Liver (tissue), 8 donors: ENCODE measurements at regions not wholly inside any gene's neighbourhood (a gene's known extent, or its start where the extent isn't known, plus 50 kb on each side); places are given as distances from the start of the nearest gene placed in this dataset.
A peak's percentile ranks its signal among the peaks of the same experiment; 100 is the strongest.

ENCODE experiments used
- DNase-seq: peaks from one replicate; pipeline ENCODE4 v3.0.0-alpha.2; 2017; ENCODE audit warnings: low spot score
- H3K27ac ChIP-seq, 2 donors: one replicate each; pipeline ENCODE4 v1.7.0; 2013; ENCODE audit warnings: inconsistent platforms in 2 of 2, low read length in 2 of 2, control low read depth in 1 of 2, low read depth in 1 of 2, mild to moderate bottlenecking in 1 of 2
- H3K27me3 ChIP-seq, 4 donors: one replicate each; pipeline versions ENCODE4 v1.6.1 to v1.7.0; 2013; ENCODE audit warnings: low read length in 3 of 4, inconsistent platforms in 1 of 4, mild to moderate bottlenecking in 1 of 4, moderate library complexity in 1 of 4; ENCODE audit not compliant: control insufficient read depth in 4 of 4, insufficient read depth in 4 of 4
- H3K36me3 ChIP-seq, 4 donors: one replicate each; pipeline versions ENCODE4 v1.6.1 to v1.7.0; 2013; ENCODE audit warnings: low read length in 3 of 4, mild to moderate bottlenecking in 3 of 4, low read depth in 1 of 4, moderate library complexity in 1 of 4; ENCODE audit not compliant: control insufficient read depth in 4 of 4, insufficient read depth in 3 of 4
- H3K4me1 ChIP-seq, 4 donors: one replicate each; pipeline versions ENCODE4 v1.6.1 to v1.7.0; 2013; ENCODE audit warnings: low read length in 3 of 4, mild to moderate bottlenecking in 3 of 4, moderate library complexity in 1 of 4; ENCODE audit not compliant: control insufficient read depth in 4 of 4, insufficient read depth in 4 of 4
- H3K4me3 ChIP-seq, 3 donors: one replicate each; pipeline versions ENCODE4 v1.6.1 to v1.7.0; 2013; ENCODE audit warnings: low read length in 3 of 3, control low read depth in 1 of 3, low read depth in 1 of 3, mild to moderate bottlenecking in 1 of 3
- H3K9ac ChIP-seq, 2 donors: one replicate each; pipeline ENCODE4 v1.7.0; 2013; ENCODE audit warnings: low read length in 2 of 2, mild to moderate bottlenecking in 2 of 2, moderate library complexity in 2 of 2, control low read depth in 1 of 2, low read depth in 1 of 2
- H3K9me3 ChIP-seq, 4 donors: one replicate each; pipeline versions ENCODE4 v1.6.1 to v1.7.0; 2013; ENCODE audit warnings: low read length in 3 of 4; ENCODE audit not compliant: control insufficient read depth in 4 of 4
- ATF3 ChIP-seq: IDR thresholded peaks from 2 replicates; pipeline ENCODE4 v1.6.1; 2016; ENCODE audit warnings: antibody characterized with exemption
- CTCF ChIP-seq: fragments of 150-350 bp; IDR thresholded peaks from 2 replicates; pipeline ENCODE4 v1.5.1; 2017; ENCODE audit warnings: improper control_type of control experiment, low read depth, low read length; ENCODE audit not compliant: missing input control
- FOXA1 ChIP-seq: IDR thresholded peaks from 2 replicates; pipeline ENCODE4 v1.6.1; 2016; ENCODE audit warnings: antibody characterized with exemption
- FOXA2 ChIP-seq: IDR thresholded peaks from 2 replicates; pipeline ENCODE4 v1.6.1; 2016; ENCODE audit warnings: antibody characterized with exemption
- GABPA ChIP-seq, 2 donors: IDR thresholded peaks in 1 of 2; conservative IDR thresholded peaks in 1 of 2; 2 replicates each; pipeline ENCODE4 v1.6.1; 2016; ENCODE audit warnings: antibody characterized with exemption in 2 of 2, mild to moderate bottlenecking in 1 of 2, moderate library complexity in 1 of 2
- HNF4A ChIP-seq, 2 donors: conservative IDR thresholded peaks; 2 replicates each; pipeline ENCODE4 v1.6.1; 2016; ENCODE audit warnings: antibody characterized with exemption in 2 of 2, mild to moderate bottlenecking in 2 of 2
- HNF4G ChIP-seq: IDR thresholded peaks from 2 replicates; pipeline ENCODE4 v1.6.1; 2016; ENCODE audit warnings: antibody characterized with exemption
- JUND ChIP-seq, 2 donors: IDR thresholded peaks; 2 replicates each; pipeline ENCODE4 v1.6.1; 2016; ENCODE audit warnings: antibody characterized with exemption in 2 of 2
- MAX ChIP-seq: IDR thresholded peaks from 2 replicates; pipeline ENCODE4 v1.6.1; 2016; ENCODE audit warnings: antibody characterized with exemption
- NR2F2 ChIP-seq: IDR thresholded peaks from 2 replicates; pipeline ENCODE4 v1.6.1; 2016; ENCODE audit warnings: antibody characterized with exemption
- RAD21 ChIP-seq, 2 donors: IDR thresholded peaks; 2 replicates each; pipeline ENCODE4 v1.6.1; 2016; ENCODE audit warnings: antibody characterized with exemption in 2 of 2, mild to moderate bottlenecking in 2 of 2
- REST ChIP-seq: IDR thresholded peaks from 2 replicates; pipeline ENCODE4 v1.6.1; 2016; ENCODE audit warnings: antibody characterized with exemption, mild to moderate bottlenecking
- RXRA ChIP-seq, 2 donors: IDR thresholded peaks; 2 replicates each; pipeline ENCODE4 v1.6.1; 2017 to 2018; ENCODE audit warnings: antibody characterized with exemption in 2 of 2, mild to moderate bottlenecking in 1 of 2
- SP1 ChIP-seq: IDR thresholded peaks from 2 replicates; pipeline ENCODE4 v1.6.1; 2018; ENCODE audit warnings: antibody characterized with exemption, mild to moderate bottlenecking
- TAF1 ChIP-seq: conservative IDR thresholded peaks from 2 replicates; pipeline ENCODE4 v1.6.1; 2016; ENCODE audit warnings: antibody characterized with exemption, mild to moderate bottlenecking
- YY1 ChIP-seq: IDR thresholded peaks from 2 replicates; pipeline ENCODE4 v1.6.1; 2016; ENCODE audit warnings: antibody characterized with exemption, mild to moderate bottlenecking
- ZBTB33 ChIP-seq: IDR thresholded peaks from 2 replicates; pipeline ENCODE4 v1.6.1; 2016; ENCODE audit warnings: antibody characterized with exemption
- WGBS: extraction: QIAGEN DNeasy Blood & Tissue Kit; methylation state at CpG from one replicate; pipeline ENCODE4 v1.1.7; 2013; 5-methylcytosine and 5-hydroxymethylcytosine counted together
- donor health status: healthy.
- donor health status: healthy.
- donor health status: healthy.
- donor health status: healthy.
- donor health status: healthy.

- no peaks in the 10 kb centered on the region for H3K36me3 ChIP-seq
- H3K27ac ChIP-seq = no peak overlapping the region
- 95% methylated on average over 3 of the region's 3 CpGs for WGBS
- H3K9me3 ChIP-seq = no peaks in the 10 kb centered on the region
- H3K4me1 ChIP-seq = peaks cover 0 to 5% (median 2%) of the 10 kb centered on the region in 4 donors
- no peak for DNase-seq
- no peak overlapping the region for H3K4me3 ChIP-seq
- no peaks in the 10 kb centered on the region for H3K27me3 ChIP-seq
- TF ChIP-seq GABPA (IDR thresholded peaks at IDR 0.05 in 1 of 2, conservative IDR thresholded peaks at IDR 0.05 in 1 of 2) = no peak
- TF ChIP-seq REST = no peak
- no peak for TF ChIP-seq TAF1
- TF ChIP-seq HNF4A (conservative IDR thresholded peaks at IDR 0.05) = no peak
- TF ChIP-seq RXRA (IDR thresholded peaks at IDR 0.05) = no peak
- no peak for TF ChIP-seq FOXA1
- no peak for TF ChIP-seq YY1
- TF ChIP-seq FOXA2 = no peak
- TF ChIP-seq MAX = no peak
- no peak for TF ChIP-seq RAD21 (IDR thresholded peaks at IDR 0.05)
- no peak for TF ChIP-seq ZBTB33
- no peak for TF ChIP-seq CTCF
- no peak for TF ChIP-seq NR2F2
- no peak for TF ChIP-seq ATF3
- TF ChIP-seq SP1 = no peak
- no peak for TF ChIP-seq JUND (IDR thresholded peaks at IDR 0.05)
- no peak for TF ChIP-seq HNF4G
- no peak overlapping the region for H3K9ac ChIP-seq
Observed at GRCh38 chr1:234864116-234864515, 254.1 kb upstream of the IRF2BP2 start.

GRCh38 chr1:234863551-234863971 is 253.6 kb upstream of the IRF2BP2 start:
- H3K27ac ChIP-seq = peak overlapping the region; percentile 16 to 49
- no peaks in the 10 kb centered on the region for H3K36me3 ChIP-seq
- TF ChIP-seq ATF3 = no peak
- TF ChIP-seq RAD21 (IDR thresholded peaks at IDR 0.05) = no peak
- no peak overlapping the region for H3K9ac ChIP-seq
- H3K27me3 ChIP-seq = no peaks in the 10 kb centered on the region
- H3K4me1 ChIP-seq = peaks cover 0 to 5% (median 2%) of the 10 kb centered on the region in 4 donors
- no peaks in the 10 kb centered on the region for H3K9me3 ChIP-seq
- 93% methylated on average over 6 of the region's 6 CpGs for WGBS
- DNase-seq = no peak
- no peak overlapping the region for H3K4me3 ChIP-seq
